ENCODE measurements at regions not wholly inside any gene's neighbourhood (a gene's known extent, or its start where the extent isn't known, plus 50 kb on each side); places are given as distances from the start of the nearest gene placed in this dataset.

DNA sequence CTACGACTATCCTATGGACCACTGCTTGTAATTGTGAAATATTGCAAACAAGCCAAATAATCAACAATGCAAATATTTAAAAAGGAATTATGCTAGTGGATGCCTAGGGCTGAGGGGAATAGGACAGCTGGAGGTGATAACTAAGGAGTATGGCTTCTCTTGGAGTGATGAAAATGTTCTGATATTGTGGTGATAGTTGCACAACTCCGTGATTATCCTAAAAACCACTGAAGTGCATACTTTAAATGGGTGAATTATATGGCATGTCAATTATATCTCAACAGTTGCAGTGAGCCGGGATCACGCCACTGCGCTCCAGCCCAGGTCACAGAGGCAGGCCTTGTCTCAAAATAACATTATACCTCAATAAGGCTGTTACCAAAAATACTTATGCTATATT is 125.1 kb upstream of the SH3BP4 start:
- no peak for DNase-seq (ENCODE audit: low read depth, low spot score)
- H3K4me2 ChIP-seq (ENCODE audit: control insufficient read depth, insufficient read depth), result no peak overlapping the region
- ChIA-PET POLR2A (no interaction called here), SMC1A (ENCODE audit: uncharacterized antibody, unreplicated experiment) (no interaction called here), CTCF (no interaction called here), RAD21 (ENCODE audit: unreplicated experiment) (no interaction called here)
- BruUV-seq (replicated peaks), result no TSS peak
- TF ChIP-seq, protein P1, sequence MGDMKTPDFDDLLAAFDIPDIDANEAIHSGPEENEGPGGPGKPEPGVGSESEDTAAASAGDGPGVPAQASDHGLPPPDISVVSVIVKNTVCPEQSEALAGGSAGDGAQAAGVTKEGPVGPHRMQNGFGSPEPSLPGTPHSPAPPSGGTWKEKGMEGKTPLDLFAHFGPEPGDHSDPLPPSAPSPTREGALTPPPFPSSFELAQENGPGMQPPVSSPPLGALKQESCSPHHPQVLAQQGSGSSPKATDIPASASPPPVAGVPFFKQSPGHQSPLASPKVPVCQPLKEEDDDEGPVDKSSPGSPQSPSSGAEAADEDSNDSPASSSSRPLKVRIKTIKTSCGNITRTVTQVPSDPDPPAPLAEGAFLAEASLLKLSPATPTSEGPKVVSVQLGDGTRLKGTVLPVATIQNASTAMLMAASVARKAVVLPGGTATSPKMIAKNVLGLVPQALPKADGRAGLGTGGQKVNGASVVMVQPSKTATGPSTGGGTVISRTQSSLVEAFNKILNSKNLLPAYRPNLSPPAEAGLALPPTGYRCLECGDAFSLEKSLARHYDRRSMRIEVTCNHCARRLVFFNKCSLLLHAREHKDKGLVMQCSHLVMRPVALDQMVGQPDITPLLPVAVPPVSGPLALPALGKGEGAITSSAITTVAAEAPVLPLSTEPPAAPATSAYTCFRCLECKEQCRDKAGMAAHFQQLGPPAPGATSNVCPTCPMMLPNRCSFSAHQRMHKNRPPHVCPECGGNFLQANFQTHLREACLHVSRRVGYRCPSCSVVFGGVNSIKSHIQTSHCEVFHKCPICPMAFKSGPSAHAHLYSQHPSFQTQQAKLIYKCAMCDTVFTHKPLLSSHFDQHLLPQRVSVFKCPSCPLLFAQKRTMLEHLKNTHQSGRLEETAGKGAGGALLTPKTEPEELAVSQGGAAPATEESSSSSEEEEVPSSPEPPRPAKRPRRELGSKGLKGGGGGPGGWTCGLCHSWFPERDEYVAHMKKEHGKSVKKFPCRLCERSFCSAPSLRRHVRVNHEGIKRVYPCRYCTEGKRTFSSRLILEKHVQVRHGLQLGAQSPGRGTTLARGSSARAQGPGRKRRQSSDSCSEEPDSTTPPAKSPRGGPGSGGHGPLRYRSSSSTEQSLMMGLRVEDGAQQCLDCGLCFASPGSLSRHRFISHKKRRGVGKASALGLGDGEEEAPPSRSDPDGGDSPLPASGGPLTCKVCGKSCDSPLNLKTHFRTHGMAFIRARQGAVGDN (IDR thresholded peaks at IDR 0.05), result no peak
- TF ChIP-seq, protein P2, sequence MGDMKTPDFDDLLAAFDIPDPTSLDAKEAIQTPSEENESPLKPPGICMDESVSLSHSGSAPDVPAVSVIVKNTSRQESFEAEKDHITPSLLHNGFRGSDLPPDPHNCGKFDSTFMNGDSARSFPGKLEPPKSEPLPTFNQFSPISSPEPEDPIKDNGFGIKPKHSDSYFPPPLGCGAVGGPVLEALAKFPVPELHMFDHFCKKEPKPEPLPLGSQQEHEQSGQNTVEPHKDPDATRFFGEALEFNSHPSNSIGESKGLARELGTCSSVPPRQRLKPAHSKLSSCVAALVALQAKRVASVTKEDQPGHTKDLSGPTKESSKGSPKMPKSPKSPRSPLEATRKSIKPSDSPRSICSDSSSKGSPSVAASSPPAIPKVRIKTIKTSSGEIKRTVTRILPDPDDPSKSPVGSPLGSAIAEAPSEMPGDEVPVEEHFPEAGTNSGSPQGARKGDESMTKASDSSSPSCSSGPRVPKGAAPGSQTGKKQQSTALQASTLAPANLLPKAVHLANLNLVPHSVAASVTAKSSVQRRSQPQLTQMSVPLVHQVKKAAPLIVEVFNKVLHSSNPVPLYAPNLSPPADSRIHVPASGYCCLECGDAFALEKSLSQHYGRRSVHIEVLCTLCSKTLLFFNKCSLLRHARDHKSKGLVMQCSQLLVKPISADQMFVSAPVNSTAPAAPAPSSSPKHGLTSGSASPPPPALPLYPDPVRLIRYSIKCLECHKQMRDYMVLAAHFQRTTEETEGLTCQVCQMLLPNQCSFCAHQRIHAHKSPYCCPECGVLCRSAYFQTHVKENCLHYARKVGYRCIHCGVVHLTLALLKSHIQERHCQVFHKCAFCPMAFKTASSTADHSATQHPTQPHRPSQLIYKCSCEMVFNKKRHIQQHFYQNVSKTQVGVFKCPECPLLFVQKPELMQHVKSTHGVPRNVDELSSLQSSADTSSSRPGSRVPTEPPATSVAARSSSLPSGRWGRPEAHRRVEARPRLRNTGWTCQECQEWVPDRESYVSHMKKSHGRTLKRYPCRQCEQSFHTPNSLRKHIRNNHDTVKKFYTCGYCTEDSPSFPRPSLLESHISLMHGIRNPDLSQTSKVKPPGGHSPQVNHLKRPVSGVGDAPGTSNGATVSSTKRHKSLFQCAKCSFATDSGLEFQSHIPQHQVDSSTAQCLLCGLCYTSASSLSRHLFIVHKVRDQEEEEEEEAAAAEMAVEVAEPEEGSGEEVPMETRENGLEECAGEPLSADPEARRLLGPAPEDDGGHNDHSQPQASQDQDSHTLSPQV (IDR thresholded peaks at IDR 0.05), result no peak
- TF ChIP-seq ESRRA (IDR thresholded peaks at IDR 0.05; ENCODE audit: low read length), result no peak
- TF ChIP-seq JUNB (IDR thresholded peaks at IDR 0.05), result no peak
- no peak for TF ChIP-seq NRF1 (conservative IDR thresholded peaks at IDR 0.05; ENCODE audit: low read depth, low read length)
- TF ChIP-seq ZZZ3 (IDR thresholded peaks at IDR 0.05; ENCODE audit: control insufficient read depth, insufficient read length, low read depth), result no peak
- TF ChIP-seq POLR2AphosphoS5 (IDR thresholded peaks at IDR 0.05; ENCODE audit: low read length), result no peak
- TF ChIP-seq IKZF2 (IDR thresholded peaks at IDR 0.05), result no peak
- TF ChIP-seq HDGF (IDR thresholded peaks at IDR 0.05), result no peak
- TF ChIP-seq MTA3 (IDR thresholded peaks at IDR 0.05; ENCODE audit: borderline replicate concordance, low read length), result no peak
- TF ChIP-seq ATF2 (IDR thresholded peaks at IDR 0.05; ENCODE audit: low read length), result no peak
- TF ChIP-seq TARDBP (IDR thresholded peaks at IDR 0.05; ENCODE audit: borderline replicate concordance), result no peak
- TF ChIP-seq, protein P3, sequence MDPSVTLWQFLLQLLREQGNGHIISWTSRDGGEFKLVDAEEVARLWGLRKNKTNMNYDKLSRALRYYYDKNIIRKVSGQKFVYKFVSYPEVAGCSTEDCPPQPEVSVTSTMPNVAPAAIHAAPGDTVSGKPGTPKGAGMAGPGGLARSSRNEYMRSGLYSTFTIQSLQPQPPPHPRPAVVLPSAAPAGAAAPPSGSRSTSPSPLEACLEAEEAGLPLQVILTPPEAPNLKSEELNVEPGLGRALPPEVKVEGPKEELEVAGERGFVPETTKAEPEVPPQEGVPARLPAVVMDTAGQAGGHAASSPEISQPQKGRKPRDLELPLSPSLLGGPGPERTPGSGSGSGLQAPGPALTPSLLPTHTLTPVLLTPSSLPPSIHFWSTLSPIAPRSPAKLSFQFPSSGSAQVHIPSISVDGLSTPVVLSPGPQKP (IDR thresholded peaks at IDR 0.05; ENCODE audit: low read depth, low read length), result no peak
- TF ChIP-seq NR2F1 (conservative IDR thresholded peaks at IDR 0.05), result no peak
- TF ChIP-seq KAT2A (conservative IDR thresholded peaks at IDR 0.05; ENCODE audit: control insufficient read depth, low read depth, low read length), result no peak
- no peak for TF ChIP-seq KDM1A (IDR thresholded peaks at IDR 0.05; ENCODE audit: borderline replicate concordance)
- TF ChIP-seq CHD2 (IDR thresholded peaks at IDR 0.05; ENCODE audit: borderline replicate concordance, low read depth, low read length), result no peak
- no peak overlapping the region for H3K27ac ChIP-seq (ENCODE audit: control insufficient read depth, insufficient read depth)
- H3K9me3 ChIP-seq (replicated peaks; ENCODE audit: control insufficient read depth, insufficient read depth, low read length), result no peaks in the 10 kb centered on the region
- 32% methylated on average over 5 of the region's 5 CpGs for WGBS (ENCODE audit: insufficient coverage, insufficient replicate concordance, low lambda C conversion rate, missing lambda C conversion rate)
- in situ Hi-C loops (cut with MboI), result no loop called here
- no peak overlapping the region for H3K9ac ChIP-seq (ENCODE audit: control insufficient read depth, insufficient read depth, low read length)
- H3K79me2 ChIP-seq (ENCODE audit: control insufficient read depth, insufficient read depth, low read length), result no peaks in the 10 kb centered on the region
- H3K4me3 ChIP-seq, result no peak overlapping the region
- H3K4me1 ChIP-seq (ENCODE audit: control insufficient read depth, insufficient read depth, low read length), result no peaks in the 10 kb centered on the region
- no peaks in the 10 kb centered on the region for H4K20me1 ChIP-seq (ENCODE audit: control insufficient read depth, insufficient read depth)
- H2AFZ ChIP-seq (ENCODE audit: control insufficient read depth, low read depth, low read length), result no peak overlapping the region
- no peaks in the 10 kb centered on the region for H3K27me3 ChIP-seq (replicated peaks in 1 of 2; ENCODE audit: control insufficient read depth in 2 of 2, insufficient read depth in 2 of 2, low read length in 1 of 2)
- no peaks in the 10 kb centered on the region for H3K36me3 ChIP-seq (ENCODE audit: control insufficient read depth in 2 of 2, insufficient read depth in 2 of 2, low read length in 1 of 2)
- no peak for ATAC-seq
- intact Hi-C loops (cut with micrococcal nuclease; ENCODE audit: unreplicated experiment), result no loop called here
- no peak for FAIRE-seq
